Transverse colon (tissue), 4 donors: ENCODE measurements at regions not wholly inside any gene's neighbourhood (a gene's known extent, or its start where the extent isn't known, plus 50 kb on each side); places are given as distances from the start of the nearest gene placed in this dataset.

Experiments used
- DNase-seq: peaks from one replicate; pipeline ENCODE4 v3.0.0-alpha.2; 2019
- H3K27ac ChIP-seq, 4 donors: fragments of 200-600 bp; sonication (generic); 2 replicates each; pipeline ENCODE4 v1.5.1; 2016 to 2018; ENCODE audit warnings: inconsistent platforms in 4 of 4
- H3K27me3 ChIP-seq: fragments of 200-600 bp; sonication (generic); 2 replicates; pipeline ENCODE4 v1.5.1; 2017; ENCODE audit warnings: inconsistent platforms
- H3K36me3 ChIP-seq, 4 donors: fragments of 200-600 bp; sonication (generic); 2 replicates each; pipeline ENCODE4 v1.5.1; 2017 to 2019; ENCODE audit warnings: inconsistent platforms in 4 of 4
- H3K4me1 ChIP-seq, 4 donors: fragments of 200-600 bp; sonication (generic); 2 replicates each; pipeline ENCODE4 v1.5.1; 2017 to 2020; ENCODE audit warnings: inconsistent platforms in 4 of 4
- H3K4me3 ChIP-seq, 4 donors: fragments of 200-600 bp; sonication (generic); 1 replicate in 1 of 4; 2 replicates in 3 of 4; pipeline versions ENCODE4 v1.5.1 to v1.6.1; 2017 to 2019; ENCODE audit warnings: inconsistent platforms in 4 of 4
- H3K9me3 ChIP-seq, 2 donors: fragments of 200-600 bp; sonication (generic); 2 replicates each; pipeline ENCODE4 v1.5.1; 2017 to 2019; ENCODE audit warnings: inconsistent platforms in 2 of 2
- EP300 ChIP-seq: sonication (generic); formaldehyde crosslinking; IDR thresholded peaks from one replicate; pipeline ENCODE4 v1.6.1; 2017; ENCODE audit warnings: antibody characterized with exemption, low read depth
- POLR2A ChIP-seq: fragments of 450-650 bp; IDR thresholded peaks from one replicate; pipeline ENCODE4 v1.6.1; 2016; ENCODE audit warnings: antibody characterized with exemption, mild to moderate bottlenecking, moderate library complexity
- POLR2AphosphoS5 ChIP-seq, 3 donors: sonication (generic); formaldehyde crosslinking; IDR thresholded peaks; one replicate each; pipeline ENCODE4 v1.6.1; 2016; ENCODE audit warnings: antibody characterized with exemption in 3 of 3
- WGBS, 2 donors: methylation state at CpG; one replicate each; pipeline ENCODE4 v1.1.5; 2018; ENCODE audit warnings: low coverage in 1 of 2; 5-methylcytosine and 5-hydroxymethylcytosine counted together
- in situ Hi-C, 4 donors: fragments of 200-750 bp; cut with MboI; loops; one replicate each; pipeline versions ENCODE4 v1.15.0 to v1.15.1; 2017; ENCODE audit warnings: low sequenced_read_pairs in 3 of 4, low pct_ligation_motif_present in 1 of 4, low pct_unique_long_range_greater_than_20kb in 1 of 4
- intact Hi-C: fragments of 100-400 bp; cut with DNase I; formaldehyde crosslinking; loops from one replicate; pipeline ENCODE4 v1.15.1; 2023; ENCODE audit warnings: low total_unique reads
- TF ChIP-seq, protein P1 (sequence below), 5 experiments: fragments of 200-600 bp in 3 of 5; fragments of 450-650 bp in 2 of 5; sonication (generic) in 3 of 5; IDR thresholded peaks; 1 replicate in 2 of 5; 2 replicates in 3 of 5; pipeline ENCODE4 v1.5.1; 2016 to 2017; ENCODE audit warnings: antibody characterized with exemption in 5 of 5, inconsistent platforms in 3 of 5, mild to moderate bottlenecking in 2 of 5, moderate library complexity in 1 of 5

DNA sequence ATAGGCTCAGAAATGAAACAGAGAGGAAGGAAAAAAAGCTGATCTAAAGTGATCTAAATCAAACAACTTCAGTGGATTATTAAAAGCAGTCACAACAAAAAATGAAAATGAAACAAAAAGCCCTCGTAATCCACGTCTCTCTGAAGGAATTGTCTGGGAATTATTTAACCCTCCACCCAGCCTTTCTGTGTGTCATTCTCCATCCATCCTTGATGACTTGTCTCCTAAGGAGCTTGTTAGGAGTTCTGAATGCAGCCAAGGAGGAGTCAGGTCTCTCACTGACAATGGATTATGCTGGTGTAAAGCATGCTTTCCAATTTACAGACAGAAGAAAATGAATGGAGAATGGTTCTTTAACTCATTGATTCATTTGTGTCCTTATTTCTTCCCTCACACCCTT, 359.3 kb upstream of the RUNX1 start:
- H3K9me3 ChIP-seq: no peaks in the 10 kb centered on the region
- no peak overlapping the region for H3K27ac ChIP-seq
- in situ Hi-C loops (loop anchor here in 3 of 4 donors (10.0 to 25.0 kb wide), 2 partner anchors 514 to 671 kb away; no protein-coding TSS in a partner anchor), intact Hi-C loops (no loop called here)
- TF ChIP-seq EP300: no peak
- no peak for TF ChIP-seq POLR2AphosphoS5 (IDR thresholded peaks at IDR 0.05)
- TF ChIP-seq, protein P1, sequence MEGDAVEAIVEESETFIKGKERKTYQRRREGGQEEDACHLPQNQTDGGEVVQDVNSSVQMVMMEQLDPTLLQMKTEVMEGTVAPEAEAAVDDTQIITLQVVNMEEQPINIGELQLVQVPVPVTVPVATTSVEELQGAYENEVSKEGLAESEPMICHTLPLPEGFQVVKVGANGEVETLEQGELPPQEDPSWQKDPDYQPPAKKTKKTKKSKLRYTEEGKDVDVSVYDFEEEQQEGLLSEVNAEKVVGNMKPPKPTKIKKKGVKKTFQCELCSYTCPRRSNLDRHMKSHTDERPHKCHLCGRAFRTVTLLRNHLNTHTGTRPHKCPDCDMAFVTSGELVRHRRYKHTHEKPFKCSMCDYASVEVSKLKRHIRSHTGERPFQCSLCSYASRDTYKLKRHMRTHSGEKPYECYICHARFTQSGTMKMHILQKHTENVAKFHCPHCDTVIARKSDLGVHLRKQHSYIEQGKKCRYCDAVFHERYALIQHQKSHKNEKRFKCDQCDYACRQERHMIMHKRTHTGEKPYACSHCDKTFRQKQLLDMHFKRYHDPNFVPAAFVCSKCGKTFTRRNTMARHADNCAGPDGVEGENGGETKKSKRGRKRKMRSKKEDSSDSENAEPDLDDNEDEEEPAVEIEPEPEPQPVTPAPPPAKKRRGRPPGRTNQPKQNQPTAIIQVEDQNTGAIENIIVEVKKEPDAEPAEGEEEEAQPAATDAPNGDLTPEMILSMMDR (IDR thresholded peaks at IDR 0.05): no peak
- TF ChIP-seq POLR2A: no peak
- H3K4me1 ChIP-seq: no peaks in the 10 kb centered on the region
- H3K36me3 ChIP-seq: no peaks in the 10 kb centered on the region
- DNase-seq: no peak
- 0 to 10% methylated on average over 2 of the region's 2 CpGs for WGBS, 2 donors
- H3K27me3 ChIP-seq: no peaks in the 10 kb centered on the region
- no peak overlapping the region for H3K4me3 ChIP-seq

DNA sequence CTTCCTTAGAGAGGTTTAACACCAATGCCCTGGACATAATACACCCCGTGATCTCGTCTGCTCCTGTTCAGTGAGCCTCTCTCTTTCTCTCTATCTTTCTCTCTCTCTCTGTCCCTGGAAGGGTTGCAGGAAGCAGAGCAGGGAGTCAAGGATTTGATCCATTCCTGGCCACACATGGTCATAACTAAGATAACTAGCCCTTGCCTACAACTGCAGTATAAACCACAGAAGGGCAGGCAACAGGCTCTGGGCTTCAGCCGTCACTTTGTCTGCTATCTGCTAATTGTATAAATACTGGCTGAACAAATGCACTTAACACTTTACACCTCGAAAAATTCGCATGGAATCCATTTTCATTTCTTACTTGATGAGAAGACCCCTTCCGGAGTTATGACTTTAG, 357.5 kb upstream of the RUNX1 start:
- TF ChIP-seq POLR2AphosphoS5 (IDR thresholded peaks at IDR 0.05): no peak
- no peak for TF ChIP-seq EP300
- no peak for TF ChIP-seq POLR2A
- TF ChIP-seq, protein P1 (IDR thresholded peaks at IDR 0.05): no peak
- Histone ChIP-seq H3K27me3 (no peaks in the 10 kb centered on the region), H3K4me1 (no peaks in the 10 kb centered on the region), H3K27ac (no peak overlapping the region), H3K36me3 (no peaks in the 10 kb centered on the region), H3K9me3 (no peaks in the 10 kb centered on the region), H3K4me3 (no peak overlapping the region)
- intact Hi-C loops (no loop called here), in situ Hi-C loops (loop anchor here in 3 of 4 donors (10.0 to 25.0 kb wide), 2 partner anchors 512 to 669 kb away; no protein-coding TSS in a partner anchor)
- WGBS, 2 donors: 83% methylated on average over 5 to 6 of the region's 6 CpGs
- DNase-seq: no peak

DNA sequence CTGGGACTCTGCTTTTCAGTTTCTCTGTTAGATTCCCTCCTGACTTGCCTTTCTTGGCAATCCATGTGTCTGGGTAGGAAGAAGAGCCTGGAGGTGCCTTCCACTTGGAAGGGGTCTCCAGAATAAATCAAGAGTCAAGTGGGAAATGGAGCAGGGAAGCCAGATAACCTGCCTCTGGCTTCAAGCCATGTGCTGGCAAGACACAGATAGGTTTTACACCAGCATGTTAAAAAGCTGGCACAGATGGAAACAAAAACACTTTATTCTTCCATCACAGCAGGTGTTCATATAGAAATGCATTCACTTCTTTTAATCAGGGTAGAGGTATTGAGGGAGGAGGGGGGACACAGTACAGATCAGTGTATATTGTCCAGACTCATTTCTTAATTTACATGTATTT, 356.9 kb upstream of the RUNX1 start:
- Histone ChIP-seq H3K27ac (no peak overlapping the region), H3K9me3 (no peaks in the 10 kb centered on the region), H3K4me1 (no peaks in the 10 kb centered on the region), H3K36me3 (no peaks in the 10 kb centered on the region), H3K27me3 (no peaks in the 10 kb centered on the region), H3K4me3 (no peak overlapping the region)
- DNase-seq: no peak
- in situ Hi-C loops (loop anchor here in 3 of 4 donors (10.0 to 25.0 kb wide), 2 partner anchors 511 to 669 kb away; no protein-coding TSS in a partner anchor), intact Hi-C loops (no loop called here)
- TF ChIP-seq POLR2A (no peak), POLR2AphosphoS5 (IDR thresholded peaks at IDR 0.05) (no peak), EP300 (no peak)
- TF ChIP-seq, protein P1 (IDR thresholded peaks at IDR 0.05): no peak

DNA sequence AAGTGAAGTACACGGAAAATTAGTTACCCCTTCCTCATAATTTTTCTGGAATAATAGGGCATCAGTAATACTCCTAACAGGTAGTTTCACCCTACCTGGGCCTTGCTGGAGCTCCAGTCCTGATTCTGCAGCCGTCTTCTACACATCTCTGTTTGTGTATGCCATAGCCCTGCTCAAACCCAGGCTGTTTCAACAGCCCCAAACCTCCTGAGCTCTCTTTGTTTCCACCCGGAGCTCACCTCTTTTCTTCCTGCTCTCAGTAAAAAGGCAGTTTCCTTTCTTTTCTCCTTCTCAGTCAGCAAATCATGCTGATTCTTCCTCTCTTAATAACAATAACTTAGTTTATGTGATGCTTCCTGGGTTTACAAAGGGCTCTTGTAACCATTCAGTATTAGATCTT, 355.1 kb upstream of the RUNX1 start:
- Histone ChIP-seq H3K4me1 (no peaks in the 10 kb centered on the region), H3K36me3 (no peaks in the 10 kb centered on the region), H3K27ac (no peak overlapping the region), H3K4me3 (no peak overlapping the region), H3K9me3 (no peaks in the 10 kb centered on the region), H3K27me3 (no peaks in the 10 kb centered on the region)
- intact Hi-C loops (no loop called here), in situ Hi-C loops (loop anchor here in 3 of 4 donors (5.0 to 25.0 kb wide), 3 partner anchors 509 to 667 kb away; no protein-coding TSS in a partner anchor)
- no peak for DNase-seq
- 79 to 91% methylated on average over 3 of the region's 3 CpGs for WGBS, 2 donors
- TF ChIP-seq EP300: no peak

DNA sequence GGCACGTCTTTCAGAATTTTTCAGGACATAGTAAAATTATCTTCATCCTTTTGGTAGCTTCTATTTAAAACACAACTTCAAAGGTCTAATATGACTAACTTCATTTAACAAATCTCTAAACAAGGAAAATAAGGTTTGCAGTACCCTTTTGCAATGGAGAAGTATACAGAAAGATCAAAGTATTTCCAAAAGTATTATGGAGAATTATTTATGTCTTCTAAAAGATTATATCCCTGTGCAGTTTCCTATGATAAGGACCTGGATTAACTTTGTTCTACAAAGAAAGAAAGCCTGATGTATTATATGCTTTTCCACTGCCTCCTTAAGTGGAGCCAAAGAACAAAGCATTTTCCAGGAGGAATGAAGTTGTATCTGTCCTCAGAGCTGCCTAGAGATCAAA, 353.0 kb upstream of the RUNX1 start:
- Histone ChIP-seq H3K27me3 (no peaks in the 10 kb centered on the region), H3K27ac (no peak overlapping the region), H3K4me3 (no peak overlapping the region), H3K4me1 (peaks cover 0 to 7% (median 0%) of the 10 kb centered on the region in 4 donors), H3K36me3 (no peaks in the 10 kb centered on the region), H3K9me3 (no peaks in the 10 kb centered on the region)
- DNase-seq: no peak
- TF ChIP-seq EP300: no peak
- no peak for TF ChIP-seq POLR2AphosphoS5 (IDR thresholded peaks at IDR 0.05)
- TF ChIP-seq, protein P1 (IDR thresholded peaks at IDR 0.05): no peak
- no peak for TF ChIP-seq POLR2A
- in situ Hi-C loops: loop anchor here in 3 of 4 donors (5.0 to 25.0 kb wide), 3 partner anchors 507 to 665 kb away; no protein-coding TSS in a partner anchor
- WGBS, 2 donors: 69 to 83% methylated on average over 1 of the region's 1 CpG
- intact Hi-C loops: no loop called here
